NOMO-1 (cell line): ENCODE measurements at regions not wholly inside any gene's neighbourhood (a gene's known extent, or its start where the extent isn't known, plus 50 kb on each side); places are given as distances from the start of the nearest gene placed in this dataset.

Source experiments
- DNase-seq, 2 experiments: peaks; one replicate each; lab custom pipeline; 2025; ENCODE audit not compliant: unreplicated experiment in 2 of 2; lab: John Stamatoyannopoulos, UW

GRCh38 chr20:16944745-16945144 is 196.6 kb downstream of the OTOR start:
- no peak for DNase-seq

- no peak for DNase-seq
Measured at GRCh38 chr20:16945619-16946018, 197.5 kb downstream of the OTOR start.

DNA sequence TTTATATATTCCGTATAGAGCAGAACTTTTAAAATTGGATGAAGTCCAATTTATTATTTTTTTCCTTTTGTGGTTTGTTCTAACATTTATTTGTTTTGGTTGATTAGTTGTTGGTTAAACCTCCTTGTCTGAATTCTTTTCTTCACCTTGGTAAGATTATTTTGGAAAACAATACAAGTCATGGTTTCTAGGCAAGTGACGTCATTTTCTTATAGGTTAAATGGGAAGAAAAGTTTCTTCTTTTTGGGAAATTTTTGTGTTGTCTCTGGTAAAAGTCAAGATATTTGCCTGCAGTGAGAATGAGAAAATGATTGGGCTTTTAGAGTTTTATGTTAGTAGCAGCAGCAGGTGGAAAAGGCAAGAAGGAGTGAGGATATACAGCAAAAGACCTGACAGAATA is 197.9 kb downstream of the OTOR start:
- DNase-seq: no peak

- no peak for DNase-seq
Measured at GRCh38 chr20:16947479-16947878, 199.3 kb downstream of the OTOR start.

DNA sequence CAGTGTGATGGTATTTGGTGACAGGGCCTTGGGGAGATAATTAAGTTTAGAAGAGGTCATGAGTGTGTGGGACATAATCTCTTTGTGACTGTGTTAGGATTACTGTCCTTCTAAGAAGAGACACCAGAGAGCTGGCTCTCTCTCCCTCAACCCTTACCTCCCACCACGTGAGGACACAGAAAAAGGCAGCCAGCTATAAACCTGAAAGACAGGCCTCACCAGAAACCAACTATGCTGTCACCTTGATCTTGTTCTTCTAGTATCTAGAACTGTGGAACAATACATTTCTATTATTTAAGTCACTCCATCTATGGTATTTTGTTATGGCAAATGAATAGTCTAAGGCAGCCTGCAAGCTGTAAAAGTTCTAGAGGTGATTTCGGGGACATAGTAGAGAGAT is 203.7 kb downstream of the OTOR start:
- DNase-seq: no peak

DNA sequence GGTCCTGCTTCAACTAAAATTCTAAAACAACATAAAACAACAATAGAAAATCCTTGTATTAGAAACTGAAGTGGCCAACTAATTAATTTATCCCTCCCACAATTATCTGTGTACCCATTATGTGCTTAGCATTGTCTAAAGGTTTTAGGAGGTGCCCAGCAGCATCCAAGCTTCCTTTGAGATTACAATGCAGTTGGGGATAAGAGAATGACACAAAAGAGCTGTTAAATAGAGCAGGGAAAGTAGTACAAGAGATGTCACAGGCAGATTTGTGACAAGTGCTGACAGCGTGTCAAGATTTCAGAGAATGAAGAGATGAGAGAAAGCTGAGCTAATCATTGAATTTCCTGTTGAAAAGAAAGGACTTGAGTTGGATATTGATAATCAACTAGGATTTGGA is 204.8 kb downstream of the OTOR start:
- DNase-seq: no peak

DNA sequence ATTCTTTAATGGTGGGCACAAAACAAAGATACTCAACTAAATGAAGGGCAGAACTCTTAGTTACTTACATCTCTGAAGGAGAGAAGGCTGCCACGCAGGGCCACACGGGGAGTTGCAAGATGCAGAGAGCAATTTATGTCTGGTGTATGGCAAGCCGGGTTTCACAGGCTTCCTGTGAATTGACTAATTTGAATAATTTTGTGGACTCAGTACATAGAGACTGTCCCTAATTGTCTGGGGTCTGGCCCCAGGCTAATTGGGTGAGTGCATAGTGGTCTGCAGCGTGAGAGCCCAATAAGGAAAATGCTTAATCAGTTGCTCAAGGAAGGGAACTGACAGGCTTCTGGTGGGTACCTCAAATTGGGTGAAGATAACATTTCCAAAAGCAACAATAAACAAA is 205.7 kb downstream of the OTOR start:
- no peak for DNase-seq

GRCh38 chr20:16955462-16955861 is 207.3 kb downstream of the OTOR start:
- DNase-seq: no peak

DNA sequence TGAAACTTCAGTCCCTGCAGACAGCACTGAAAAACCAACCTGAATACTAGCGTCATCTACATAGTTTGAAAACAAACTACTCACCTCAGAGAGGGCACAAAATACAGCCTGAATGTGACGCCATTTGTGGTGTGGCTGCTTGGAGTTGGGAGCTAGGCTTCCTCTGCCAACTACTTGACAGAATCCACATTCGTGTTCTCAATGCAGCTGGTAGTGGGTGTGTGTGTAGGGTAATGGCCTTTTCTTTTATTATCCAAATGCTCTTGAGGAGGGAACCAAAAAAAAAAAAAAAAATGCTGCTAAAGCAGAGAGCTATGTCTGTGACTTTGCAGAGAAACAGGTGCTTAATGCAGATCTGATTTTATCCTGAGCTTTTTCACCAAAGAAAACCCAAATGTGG is 207.8 kb downstream of the OTOR start:
- DNase-seq: no peak

DNA sequence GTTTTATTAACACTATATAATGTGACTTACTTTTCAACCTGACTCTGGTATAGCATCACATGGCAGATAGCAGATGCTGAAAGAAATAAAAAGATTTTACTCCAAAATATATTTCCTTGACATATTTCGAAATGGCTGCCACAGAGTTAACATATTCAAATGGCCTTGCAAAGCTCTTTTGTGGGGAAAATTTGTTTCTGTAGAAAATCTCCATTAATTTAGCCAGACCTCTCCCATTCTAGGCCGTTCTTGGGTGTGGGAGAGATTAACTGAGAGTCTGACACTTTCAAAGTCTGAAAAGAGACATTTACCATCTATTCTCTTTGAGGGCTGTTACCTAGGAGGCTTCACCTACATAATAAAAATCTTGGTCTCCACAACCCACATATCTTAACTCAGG is 217.2 kb downstream of the OTOR start:
- no peak for DNase-seq

DNA sequence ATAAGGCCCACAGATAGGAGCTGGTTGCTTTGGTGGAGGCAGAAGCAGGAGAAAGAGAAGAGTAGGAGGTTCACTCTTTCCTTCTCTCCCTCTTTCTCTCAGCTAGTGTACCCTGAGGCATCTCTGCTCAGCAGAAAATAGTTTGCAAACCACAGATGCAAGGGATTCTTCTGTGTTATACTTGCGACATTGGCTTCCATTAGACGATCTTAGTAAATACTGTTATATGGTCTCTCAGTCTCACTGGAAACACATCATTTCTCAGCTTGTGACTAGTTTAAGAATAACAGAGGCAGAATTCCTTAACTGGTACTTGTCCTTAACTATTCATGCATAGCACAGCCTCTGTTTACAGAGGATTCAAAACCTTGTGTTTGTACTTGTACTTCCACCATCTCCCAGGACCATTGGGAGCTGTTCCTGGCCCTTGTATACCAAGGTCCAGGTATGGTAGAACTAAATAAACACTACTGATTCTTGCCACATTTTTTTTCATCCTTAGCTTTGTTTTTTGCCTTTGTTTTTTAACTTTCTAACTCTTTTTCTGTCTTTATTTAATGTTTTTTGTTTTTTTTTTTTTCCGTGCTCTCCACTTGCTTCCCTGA is 218.2 kb downstream of the OTOR start:
- no peak for DNase-seq

- no peak for DNase-seq
Measured at GRCh38 chr20:16968099-16968498, 219.9 kb downstream of the OTOR start.

- DNase-seq: no peak
Measured at GRCh38 chr20:16970776-16971175, 222.6 kb downstream of the OTOR start.

- DNase-seq: no peak
Measured at GRCh38 chr20:16974080-16974854, 226.1 kb downstream of the OTOR start.

GRCh38 chr20:16974855-16975162 is 226.7 kb downstream of the OTOR start:
- DNase-seq: no peak

- no peak for DNase-seq
Measured at GRCh38 chr20:16975682-16976081, 227.5 kb downstream of the OTOR start.

GRCh38 chr20:16978497-16978896 is 230.3 kb downstream of the OTOR start:
- DNase-seq: no peak

- no peak for DNase-seq
Measured at GRCh38 chr20:16982091-16982726, 234.1 kb downstream of the OTOR start.

DNA sequence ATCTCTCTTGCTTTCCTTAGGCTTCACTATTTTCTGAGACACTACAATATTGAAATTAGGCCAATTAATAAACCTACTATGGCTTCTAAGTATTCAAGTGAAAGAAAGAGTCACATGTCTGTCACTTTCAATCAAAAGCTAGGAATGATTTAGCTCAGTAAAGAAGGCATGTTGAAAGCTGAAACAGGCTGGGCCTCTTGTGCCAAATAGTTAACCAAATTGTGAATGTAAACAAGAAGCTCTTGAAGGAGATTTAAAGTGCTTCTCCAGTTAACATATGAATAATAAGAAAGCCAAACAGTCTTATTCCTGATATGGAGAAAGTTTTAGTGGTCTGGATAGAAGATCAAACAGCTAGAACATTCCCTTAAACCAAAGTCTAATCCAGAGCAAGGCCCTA is 236.3 kb downstream of the OTOR start:
- DNase-seq: no peak

DNA sequence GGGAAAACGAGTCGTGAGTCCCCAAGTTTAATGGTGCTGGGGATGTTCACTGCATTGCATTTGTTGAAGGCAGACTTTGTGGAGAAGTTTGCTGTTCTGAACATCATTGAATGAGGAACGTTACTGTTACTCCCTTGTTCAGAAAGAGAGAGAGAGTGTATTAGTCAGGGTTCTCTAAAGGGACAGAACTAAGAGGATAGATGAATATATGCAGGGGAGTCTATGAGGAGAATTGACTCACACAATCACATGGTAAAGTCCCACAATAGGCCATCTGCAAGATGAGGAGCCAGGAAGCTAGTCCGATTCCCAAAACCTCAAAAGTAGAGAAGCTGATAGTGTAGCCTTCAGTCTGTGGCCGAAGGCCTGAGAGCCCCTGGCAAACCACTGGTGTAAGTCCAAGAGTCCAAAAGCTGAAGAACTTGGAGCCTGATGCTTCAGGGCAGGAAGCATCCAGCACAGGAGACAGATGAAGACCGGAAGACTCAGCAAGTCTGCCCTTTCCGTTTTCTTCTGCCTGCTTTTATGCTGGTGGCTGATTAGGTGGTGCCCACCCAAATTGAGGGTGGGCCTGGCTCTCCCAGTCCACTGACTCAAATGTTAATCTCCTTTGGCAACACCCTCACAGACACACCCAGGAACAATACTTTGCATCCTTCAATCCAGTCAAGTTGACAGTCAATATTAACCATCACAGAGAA is 223.5 kb upstream of the PCSK2 start:
- no peak for DNase-seq

- no peak for DNase-seq
Measured at GRCh38 chr20:17010181-17010580, 216.7 kb upstream of the PCSK2 start.
